SK-N-SH (cell line): ENCODE measurements at regions not wholly inside any gene's neighbourhood (a gene's known extent, or its start where the extent isn't known, plus 50 kb on each side); places are given as distances from the start of the nearest gene placed in this dataset.

Source experiments
- MAX ChIP-seq: IDR thresholded peaks from 2 replicates; pipeline ENCODE4 v1.4.0; 2012; ENCODE audit warnings: low read depth
- NRF1 ChIP-seq: IDR thresholded peaks from 2 replicates; pipeline ENCODE4 v1.6.1; 2012; ENCODE audit warnings: low read depth, mild to moderate bottlenecking, low read length
- RCOR1 ChIP-seq: fragments of 150-350 bp; IDR thresholded peaks from 2 replicates; pipeline ENCODE4 v1.6.1; 2017; ENCODE audit warnings: antibody characterized with exemption, low read length
- REST ChIP-seq: IDR thresholded peaks from 2 replicates; pipeline ENCODE4 v1.6.1; 2012; ENCODE audit warnings: mild to moderate bottlenecking, low read depth, low read length, moderate library complexity
- TF ChIP-seq, protein P1 (sequence below): fragments of 200-600 bp; sonication (generic); IDR thresholded peaks from 2 replicates; pipeline ENCODE4 v1.6.1; 2017; ENCODE audit warnings: antibody characterized with exemption, mild to moderate bottlenecking, moderate library complexity

- TF ChIP-seq, protein P1, sequence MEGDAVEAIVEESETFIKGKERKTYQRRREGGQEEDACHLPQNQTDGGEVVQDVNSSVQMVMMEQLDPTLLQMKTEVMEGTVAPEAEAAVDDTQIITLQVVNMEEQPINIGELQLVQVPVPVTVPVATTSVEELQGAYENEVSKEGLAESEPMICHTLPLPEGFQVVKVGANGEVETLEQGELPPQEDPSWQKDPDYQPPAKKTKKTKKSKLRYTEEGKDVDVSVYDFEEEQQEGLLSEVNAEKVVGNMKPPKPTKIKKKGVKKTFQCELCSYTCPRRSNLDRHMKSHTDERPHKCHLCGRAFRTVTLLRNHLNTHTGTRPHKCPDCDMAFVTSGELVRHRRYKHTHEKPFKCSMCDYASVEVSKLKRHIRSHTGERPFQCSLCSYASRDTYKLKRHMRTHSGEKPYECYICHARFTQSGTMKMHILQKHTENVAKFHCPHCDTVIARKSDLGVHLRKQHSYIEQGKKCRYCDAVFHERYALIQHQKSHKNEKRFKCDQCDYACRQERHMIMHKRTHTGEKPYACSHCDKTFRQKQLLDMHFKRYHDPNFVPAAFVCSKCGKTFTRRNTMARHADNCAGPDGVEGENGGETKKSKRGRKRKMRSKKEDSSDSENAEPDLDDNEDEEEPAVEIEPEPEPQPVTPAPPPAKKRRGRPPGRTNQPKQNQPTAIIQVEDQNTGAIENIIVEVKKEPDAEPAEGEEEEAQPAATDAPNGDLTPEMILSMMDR: no peak
- TF ChIP-seq MAX (no peak), REST (no peak), NRF1 (no peak), RCOR1 (no peak)
Observed at GRCh38 chr12:7583471-7583870, 79.9 kb upstream of the CD163 start.
